NCI-H1694 (cell line): ENCODE measurements at regions not wholly inside any gene's neighbourhood (a gene's known extent, or its start where the extent isn't known, plus 50 kb on each side); places are given as distances from the start of the nearest gene placed in this dataset.

Experiments used
- DNase-seq: peaks from one replicate; lab custom pipeline; 2025; lab: John Stamatoyannopoulos, UW

DNA sequence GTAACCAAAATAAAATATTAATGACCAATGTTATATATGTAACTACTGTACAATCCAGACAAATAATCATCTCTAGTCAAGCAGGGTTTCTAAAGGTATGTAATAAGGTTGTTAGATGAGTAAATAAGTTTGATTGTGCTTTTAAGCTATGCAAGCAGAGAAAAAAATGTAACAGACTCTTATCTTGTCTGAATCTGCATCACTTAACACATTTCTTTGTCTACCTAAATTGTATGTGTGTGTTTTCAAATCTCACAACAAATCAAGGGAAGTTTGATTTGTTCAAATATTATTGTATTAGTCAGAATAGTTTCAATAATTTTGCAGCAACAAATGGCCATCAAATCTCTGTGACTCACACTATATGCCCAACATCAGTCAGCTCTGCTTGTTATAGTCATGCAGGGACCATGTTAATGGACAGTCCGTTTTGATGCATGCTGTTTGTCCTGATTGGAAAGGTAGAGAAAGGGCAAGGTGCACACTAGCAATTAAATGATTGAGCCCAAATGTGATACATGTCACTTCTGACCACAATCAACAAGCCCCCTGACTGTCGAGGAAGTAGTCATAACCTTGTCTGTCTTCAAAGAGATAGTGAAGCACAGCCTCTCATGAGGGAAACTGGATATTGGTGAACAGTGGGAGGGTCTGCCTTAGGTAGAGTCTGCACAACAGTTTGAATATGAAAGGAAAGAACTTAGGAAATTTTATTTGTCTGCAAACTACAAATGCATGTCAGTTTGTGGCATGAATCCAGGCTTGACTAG is 349.4 kb upstream of the SATB1 start:
- DNase-seq: no peak

DNA sequence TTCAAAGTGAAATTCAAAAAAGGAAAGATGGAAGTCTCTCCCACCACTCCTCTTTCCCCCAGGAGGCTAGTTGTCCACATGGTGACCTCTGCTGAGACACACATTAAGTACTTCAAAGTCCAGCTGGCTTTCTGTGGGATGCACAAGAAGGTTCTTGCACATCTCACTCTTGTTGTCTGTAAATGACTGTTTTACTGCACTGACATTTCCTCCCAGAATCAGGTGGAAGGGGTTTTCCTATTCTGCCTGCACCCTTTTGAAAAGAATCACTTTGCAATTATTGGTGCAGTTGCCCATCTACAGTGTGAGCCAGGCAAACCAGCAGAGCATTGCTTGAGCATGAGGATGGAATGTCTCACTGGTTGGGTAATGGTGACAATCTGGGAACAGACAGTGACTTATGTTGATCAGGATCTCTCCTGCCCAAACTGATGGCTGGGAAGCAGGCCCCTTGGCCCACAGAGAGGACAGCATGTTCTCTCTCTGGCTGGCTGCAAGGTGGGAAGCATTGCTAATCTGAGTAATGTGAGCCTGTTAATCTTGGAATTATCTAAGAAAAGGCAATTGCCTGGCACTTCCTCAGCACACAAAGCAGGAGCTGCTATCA is 347.7 kb upstream of the SATB1 start:
- no peak for DNase-seq

DNA sequence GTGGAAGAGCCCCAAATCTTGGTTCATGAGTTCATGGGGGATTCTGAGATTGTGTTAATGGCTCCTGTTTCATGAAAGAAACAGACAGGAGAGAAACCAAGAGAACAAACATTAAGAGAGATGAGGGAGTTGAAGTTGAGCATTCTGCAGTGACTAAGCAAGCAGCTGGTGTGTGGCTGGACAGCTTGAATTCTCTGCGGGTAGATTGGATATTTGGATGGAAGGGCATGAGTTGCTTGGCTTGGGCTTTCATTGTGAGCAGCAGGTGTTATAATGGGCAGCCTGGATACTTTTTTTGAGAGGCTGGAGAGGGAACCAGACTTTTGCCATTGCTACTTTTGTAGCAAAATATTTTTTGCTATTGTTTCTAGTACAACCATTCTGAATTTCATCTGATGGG is 346.8 kb upstream of the SATB1 start:
- no peak for DNase-seq

DNA sequence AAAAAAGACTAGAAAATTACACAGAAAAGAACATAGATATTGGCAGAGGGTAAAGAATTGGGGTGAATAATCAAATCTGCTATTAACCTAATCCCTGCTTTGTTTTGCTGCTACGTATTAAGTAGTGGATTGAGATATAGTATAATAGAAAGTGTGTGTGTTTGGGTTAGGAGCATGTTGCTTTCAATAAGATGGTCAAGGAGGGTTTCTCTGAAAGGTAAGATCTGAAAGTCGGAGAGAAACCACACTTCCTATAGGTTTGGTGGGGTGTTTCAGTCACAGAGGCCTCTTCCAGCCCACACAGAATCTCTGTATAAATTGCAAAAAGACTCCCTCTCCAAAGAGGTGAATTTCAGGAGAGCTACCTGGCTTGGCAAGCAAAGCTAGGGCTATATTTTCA is 345.7 kb upstream of the SATB1 start:
- DNase-seq: no peak

DNA sequence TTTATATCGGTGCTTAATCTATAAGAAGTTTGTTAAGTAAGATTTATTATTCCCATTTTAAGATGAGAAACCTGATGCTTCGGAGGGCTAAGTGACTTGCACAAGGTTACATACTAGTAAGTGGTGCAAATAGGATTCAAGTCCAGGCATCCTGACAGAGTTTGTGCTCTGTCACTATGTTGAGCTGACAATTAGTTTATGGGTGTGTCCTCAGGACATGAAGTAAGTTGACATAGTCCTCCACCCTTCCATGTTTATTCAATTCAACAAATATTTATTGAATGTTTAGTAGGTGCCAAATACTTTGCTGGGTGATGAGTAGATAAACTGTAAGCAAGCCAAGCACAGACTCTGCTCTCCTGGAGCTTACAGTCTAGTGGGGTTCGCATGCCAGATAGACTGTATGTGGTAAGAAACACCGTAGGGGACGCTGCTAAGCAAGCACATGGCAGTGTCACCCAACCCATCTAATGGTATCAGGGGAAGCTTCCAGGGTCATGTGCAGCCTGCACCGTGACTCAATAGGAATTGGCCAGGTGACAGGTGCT is 342.7 kb upstream of the SATB1 start:
- DNase-seq: no peak

DNA sequence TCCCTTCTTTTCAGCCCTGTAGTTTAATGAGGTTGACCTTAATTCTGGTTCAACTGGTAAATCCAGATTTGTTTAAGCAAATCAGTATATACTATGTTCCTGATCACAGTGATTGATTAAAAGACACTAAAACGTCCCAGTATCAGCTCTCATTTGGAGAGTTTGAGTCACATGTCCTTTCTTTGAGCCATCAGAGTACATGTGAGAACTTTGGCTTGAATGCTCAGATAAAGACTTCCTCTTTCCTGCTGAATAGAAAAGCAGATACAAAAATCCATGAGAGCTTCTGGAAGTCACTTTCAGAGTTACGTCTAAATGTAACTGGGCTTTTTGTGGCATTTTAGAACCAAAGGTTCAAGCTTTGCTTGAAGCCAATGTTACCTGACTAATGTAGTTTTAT is 341.8 kb upstream of the SATB1 start:
- DNase-seq: no peak

DNA sequence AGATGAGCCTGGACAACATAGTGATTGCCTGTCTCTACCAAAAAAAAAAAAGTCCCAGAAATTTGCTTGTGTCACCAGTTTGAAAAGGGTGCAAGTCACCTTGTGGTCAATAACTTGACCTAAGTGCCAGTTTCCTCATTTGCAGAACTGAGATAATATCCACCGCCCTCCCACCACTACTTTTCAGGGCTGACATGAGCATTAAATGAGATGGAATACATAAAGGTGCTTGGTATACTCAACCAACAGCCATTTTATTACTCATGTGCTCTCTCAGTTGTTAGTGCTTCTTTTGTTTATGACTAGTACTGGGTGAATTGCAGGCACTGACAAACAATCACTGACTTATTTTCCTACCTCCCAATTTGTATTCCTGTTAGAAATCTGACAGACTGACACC is 340.5 kb upstream of the SATB1 start:
- no peak for DNase-seq

DNA sequence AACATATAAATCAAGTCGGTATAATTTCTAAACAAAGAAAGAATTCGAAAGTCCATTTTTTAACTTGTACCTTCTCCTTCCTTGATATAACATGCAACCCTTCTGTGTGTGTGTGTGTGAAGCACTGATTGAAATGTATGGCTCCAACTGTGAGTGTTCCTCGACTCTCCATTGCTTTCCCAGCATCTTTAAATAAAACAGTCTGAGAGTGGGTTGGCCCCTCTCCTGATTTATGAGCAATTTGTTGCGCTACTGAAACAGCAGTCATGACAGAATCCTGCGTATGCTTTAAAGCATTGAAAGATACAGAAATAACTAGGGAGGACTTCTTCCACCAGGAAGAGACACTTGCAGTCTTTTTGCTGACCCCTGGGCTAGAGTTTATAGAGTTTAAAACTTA is 340.0 kb upstream of the SATB1 start:
- no peak for DNase-seq

DNA sequence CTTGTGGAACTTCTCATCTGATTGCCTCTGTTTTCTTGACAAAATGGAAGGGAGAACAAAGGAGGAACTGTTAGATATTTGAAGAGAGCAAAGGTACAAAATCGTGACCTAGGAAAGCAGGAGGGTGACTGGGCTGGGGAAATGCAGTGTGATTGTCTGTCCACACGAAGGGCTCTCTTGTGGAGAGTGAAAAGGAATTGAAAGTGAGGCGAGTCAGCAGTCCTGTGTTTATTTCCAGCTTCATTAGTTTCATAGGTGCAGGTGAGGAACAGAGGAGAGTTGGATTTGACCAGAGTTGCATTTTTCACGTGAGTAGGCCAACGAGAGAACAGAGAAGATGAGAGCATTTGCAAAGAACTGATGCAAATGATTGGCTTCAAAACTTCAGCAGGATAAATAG is 336.4 kb upstream of the SATB1 start:
- no peak for DNase-seq

DNA sequence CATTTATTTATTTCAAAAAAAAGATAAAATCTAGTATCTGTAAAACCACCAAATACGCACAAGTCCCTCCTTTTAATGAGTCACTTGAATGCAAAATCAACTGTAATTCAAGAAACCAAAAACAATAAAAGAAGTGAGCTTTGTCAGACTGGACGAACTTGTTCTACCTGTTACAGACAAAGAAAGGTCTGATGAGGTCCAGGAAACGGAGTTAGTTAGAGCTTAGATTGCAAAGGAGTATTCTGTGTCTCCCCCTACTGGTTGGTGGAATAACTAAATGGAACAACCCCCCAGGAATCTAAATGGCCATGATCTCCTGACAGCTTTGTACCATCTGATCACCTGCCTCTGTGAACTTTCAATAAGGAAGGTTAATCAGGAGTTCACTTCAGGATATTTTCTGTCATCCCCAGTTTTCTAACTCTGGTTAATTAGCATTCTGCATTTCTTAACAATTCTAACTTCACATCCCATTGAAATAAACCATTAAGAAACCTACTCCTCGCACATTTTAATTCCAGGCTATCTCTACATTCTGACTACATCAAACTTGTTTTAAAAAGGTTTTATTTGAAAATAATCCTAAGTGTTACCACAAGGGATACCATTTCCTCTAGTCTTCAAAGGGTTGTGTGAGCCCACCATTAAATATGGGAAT is 333.0 kb upstream of the SATB1 start:
- peak; percentile 1 for DNase-seq

DNA sequence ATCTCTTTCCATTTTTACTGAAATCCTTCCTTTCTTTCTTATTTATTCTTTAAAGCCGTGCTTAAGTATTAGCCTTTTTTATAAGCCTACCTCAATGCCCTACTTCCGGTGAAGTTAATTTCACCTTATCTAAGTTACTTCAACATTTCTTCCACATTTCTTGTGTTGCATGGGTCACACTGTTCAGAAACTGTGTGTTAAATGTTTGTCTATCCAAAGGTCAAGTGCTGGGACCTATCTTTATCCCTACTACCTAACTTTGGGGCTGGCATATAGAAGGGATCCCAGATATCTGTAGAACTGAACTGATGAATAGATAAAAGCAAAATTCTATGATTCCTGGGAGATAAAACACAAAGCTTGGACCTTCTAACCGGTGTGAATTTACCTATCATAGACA is 332.3 kb upstream of the SATB1 start:
- no peak for DNase-seq

DNA sequence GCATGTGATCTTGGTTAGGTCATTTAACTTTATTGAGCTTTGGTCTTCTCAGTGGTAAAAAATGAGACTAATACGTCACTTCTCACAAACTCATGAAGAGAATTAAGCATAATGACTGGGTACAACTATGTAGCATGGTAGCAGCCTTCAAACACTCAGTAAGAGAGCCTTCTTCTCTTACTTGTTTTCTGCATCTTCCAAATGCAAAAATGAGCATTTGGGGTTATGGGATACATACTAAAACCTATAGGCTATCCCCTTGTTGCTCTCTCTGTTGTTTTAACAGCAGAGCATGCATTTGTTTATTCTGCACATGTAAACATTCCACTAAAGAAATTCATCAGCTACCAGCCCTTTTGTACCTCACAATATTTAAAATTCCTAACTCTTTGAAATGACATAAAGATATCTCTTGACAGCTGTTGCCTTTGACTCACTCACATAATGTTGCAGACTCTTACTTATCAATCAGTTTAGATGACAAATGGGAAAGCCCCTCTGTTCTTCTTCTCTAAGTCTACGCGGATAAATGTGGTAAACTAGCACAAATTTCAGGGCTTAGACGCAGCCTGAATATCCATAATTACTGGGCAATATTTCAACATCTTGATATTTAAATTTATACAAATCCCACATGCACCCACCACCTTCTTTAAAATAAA is 327.3 kb upstream of the SATB1 start:
- no peak for DNase-seq

DNA sequence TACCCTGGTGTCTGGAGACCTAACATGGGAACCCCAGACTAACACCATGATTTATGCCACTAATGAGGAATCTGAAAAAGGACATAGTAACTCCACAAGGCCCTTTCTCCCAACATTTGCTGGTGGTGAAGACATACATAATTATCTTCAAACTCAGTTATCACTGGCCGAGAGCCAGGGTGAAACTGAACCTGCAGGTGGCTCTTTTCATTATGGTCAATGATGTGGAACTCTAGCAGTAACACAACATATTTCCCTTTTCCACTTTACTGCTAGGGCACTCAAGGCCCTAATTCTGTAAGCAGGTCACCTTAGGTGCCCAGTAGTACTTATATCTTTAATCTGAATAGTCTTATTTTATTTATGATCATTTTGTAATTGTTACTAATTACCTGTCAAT is 326.4 kb upstream of the SATB1 start:
- no peak for DNase-seq

DNA sequence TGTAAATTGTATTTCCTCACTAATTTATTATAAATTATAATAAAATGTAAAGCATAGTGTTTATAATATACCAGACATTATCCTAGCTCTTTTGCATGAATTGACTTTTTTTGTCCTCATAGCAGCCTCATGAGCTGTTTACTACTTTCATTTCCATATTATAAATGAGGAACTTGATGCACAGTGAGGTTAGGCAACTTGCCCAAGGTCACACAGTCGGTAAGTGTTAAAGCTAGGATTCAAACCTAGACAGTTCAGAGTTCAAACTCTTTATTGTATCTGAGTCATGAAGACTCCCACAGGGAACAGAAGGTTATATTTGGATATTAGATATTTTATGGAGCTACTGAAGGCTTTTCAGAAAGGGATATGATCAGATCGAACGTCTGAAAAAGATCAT is 322.2 kb upstream of the SATB1 start:
- DNase-seq: no peak

DNA sequence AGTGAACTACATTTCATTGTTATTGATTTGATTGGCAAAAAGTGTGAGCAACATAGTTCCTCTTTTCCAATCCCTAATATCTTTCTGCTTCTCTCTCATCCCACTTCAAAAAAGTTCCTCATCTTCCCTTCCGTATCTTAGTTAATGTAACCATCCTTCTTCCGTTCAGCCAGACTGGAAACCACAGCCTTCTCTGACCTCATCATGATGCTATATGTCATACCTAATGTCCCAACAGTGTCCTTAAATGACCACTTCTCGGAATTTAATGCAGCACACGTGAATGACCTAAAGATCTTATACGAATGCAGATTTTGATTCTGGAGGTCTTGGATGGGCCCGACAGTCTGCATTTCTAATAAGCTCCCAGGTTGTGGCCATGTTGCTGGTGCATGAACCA is 320.3 kb upstream of the SATB1 start:
- DNase-seq: no peak

DNA sequence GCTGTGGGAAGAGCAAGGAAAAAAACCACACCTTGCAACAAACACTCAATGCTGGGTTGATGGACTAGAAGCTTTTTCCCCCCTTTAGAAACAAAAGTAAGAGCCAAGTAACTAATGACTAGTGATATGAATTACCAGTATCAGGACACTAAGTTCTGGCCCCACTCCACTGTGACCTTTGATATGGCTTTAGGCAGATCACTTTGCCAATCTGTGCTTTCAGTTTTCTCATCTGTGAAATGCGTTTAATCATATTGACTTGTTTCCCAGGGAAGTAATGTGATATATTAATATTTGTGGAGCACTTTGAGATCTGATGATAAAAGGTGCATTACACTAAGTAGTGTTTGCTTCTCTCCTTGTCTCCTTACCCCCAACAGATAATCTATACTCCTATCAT is 319.3 kb upstream of the SATB1 start:
- no peak for DNase-seq

DNA sequence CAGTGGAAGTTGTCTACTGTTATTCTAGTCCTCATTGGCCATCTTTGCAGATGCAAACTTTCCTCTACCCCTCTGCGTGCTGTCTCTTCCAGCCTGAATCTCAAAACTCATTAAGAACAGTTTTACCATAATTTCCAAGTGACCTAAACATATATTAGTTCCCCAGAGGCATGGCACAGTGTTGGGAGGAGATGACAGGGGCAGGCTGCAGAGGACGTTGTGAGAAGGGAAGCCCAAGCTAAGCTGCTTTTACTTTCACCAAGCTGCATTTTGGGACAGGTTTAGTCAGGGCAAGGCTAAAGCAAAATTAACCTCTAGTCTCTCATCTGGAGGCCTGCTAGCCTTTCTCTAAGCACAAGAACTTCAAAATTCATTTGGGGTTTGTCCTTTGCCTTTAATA is 318.6 kb upstream of the SATB1 start:
- DNase-seq: no peak

DNA sequence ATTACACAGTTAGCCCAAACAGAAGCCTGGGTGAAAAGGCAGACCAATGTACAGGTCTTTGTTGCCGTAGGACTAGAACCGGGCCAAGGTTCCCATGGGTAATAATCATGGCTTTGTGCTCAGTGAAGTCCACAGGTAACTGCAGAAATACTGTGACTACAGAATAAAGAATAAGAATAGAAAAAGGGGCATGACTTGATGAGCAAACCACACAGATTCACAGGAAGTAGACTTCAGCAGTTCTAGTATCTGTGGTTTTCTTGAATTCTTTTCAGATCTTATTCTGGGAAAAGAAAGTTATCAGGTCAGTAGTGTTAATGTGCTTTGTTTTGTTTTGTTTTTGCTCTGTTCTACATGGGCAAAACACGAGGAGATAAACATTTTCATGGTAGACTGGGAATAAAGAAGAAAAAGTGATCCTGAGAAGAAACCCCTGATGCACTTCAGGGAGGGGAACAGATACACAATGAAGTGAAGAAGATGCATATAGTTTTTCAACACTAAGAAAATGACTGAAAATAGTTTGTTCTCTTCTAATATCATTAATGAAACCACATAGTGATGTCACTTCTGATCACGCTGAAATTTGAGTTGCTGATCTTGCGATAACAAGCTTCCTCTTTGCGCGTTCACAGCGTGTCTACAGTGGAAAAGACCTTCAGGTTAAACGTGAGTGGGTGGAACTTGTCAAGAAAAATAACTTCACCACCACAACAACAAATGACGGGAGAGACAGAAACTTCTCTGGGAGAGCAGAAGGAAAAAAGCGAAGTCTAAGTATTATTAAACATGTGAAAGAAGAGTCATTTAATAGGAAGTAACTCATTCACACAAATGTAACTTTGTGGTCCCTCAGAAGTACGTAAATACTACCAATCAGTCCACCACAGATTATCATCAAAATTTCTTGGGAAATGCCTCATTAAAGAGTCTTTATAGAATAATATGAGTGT is 315.8 kb upstream of the SATB1 start:
- no peak for DNase-seq

DNA sequence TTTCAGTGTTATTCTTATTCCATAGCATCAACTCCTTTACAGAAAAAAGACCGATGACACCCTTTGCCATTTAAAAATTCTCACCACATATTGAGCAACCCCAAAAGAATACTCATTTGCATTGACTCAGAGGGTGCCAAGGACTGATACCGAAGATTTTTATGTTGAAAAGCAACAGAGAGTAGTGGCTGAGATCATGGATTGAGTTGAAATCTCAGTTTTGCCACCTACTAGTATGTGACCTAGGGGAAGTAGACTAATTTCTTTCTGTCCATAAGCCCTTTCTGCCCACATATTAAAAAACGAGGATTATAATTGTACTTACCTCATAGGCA is 313.9 kb upstream of the SATB1 start:
- DNase-seq: no peak

DNA sequence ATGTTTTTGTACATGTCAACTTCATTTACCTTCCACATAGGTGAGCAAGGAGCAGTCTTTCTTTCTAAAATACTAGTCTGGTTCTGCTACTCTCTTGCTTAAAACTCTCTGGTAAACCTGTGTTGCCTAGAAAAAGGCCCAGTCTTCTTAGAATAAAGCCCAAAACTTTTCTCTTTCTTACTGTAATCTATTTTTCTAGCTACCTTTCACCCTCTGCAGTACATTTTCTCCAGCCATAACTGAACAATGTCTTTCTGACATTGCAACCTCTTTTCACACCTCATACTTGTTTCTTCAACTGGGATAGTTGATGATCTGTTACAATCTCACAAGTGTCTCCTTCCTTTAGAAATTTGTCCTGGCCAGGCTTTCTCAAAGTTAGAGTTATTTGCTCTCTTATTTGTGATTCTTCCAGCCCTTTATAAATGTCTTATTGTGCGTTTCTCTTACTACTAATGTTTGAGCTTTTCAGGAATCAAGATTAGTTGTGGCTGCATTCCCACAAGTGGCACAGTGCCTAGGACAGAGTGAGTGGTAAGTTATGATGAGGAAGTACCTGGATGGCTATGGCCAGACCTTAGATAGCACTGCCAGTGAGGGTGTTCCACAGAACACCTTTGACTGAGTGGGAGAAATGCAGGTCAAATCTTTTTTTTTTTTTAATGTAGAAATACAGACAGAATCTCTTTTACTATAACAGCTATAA is 313.4 kb upstream of the SATB1 start:
- no peak for DNase-seq

DNA sequence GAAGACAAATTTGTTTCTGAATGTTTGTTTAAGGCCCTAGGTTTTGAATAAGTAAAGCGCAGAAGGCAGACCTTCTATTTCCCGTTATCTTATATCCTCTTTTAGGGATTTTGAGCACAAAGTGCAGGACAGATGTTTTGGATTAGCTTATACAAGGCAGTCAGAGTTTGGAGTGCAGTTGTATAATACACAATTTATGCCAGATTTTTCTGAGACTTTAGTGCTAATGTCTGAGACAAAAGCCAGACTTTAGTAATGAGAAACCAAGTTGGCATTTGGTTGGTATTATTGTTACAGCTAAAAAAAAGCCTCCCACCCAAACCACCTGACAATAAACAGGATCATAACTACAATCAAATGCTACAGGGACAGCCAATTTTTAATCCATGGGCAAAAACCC is 309.9 kb upstream of the SATB1 start:
- no peak for DNase-seq
